OCI-LY7 (cell line): ENCODE measurements at regions not wholly inside any gene's neighbourhood (a gene's known extent, or its start where the extent isn't known, plus 50 kb on each side); places are given as distances from the start of the nearest gene placed in this dataset.

ENCODE experiments used
- BruUV-seq: library from RNA; stranded (reverse); fragments of 400-500 nt; replicated peaks from 2 replicates; lab custom pipeline; 2021; lab: Mats Ljungman, UMichigan
- CTCF ChIA-PET: fragments of 300-600 bp; sonication (Branson Sonifier 250); formaldehyde crosslinking; loops from one replicate; lab custom pipeline; 2022; ENCODE audit warnings: antibody characterized with exemption; ENCODE audit not compliant: unreplicated experiment; lab: Charles Lee
- POLR2A ChIA-PET: fragments of 300-600 bp; sonication (Branson Sonifier 250); formaldehyde crosslinking; loops from one replicate; lab custom pipeline; 2022; ENCODE audit warnings: antibody characterized with exemption; lab: Charles Lee
- DNase-seq: peaks from one replicate; pipeline ENCODE4 v3.0.0-alpha.2; 2015; ENCODE audit warnings: low spot score
- H2AFZ ChIP-seq: fragments of 200-600 bp; sonication (generic), shearing (Covaris generic); 2 replicates; pipeline ENCODE4 v1.6.1; 2014; ENCODE audit warnings: mild to moderate bottlenecking, antibody characterized with exemption, low read length, moderate library complexity
- H3K27ac ChIP-seq: fragments of 200-600 bp; sonication (generic); 2 replicates; pipeline ENCODE4 v1.5.1; 2014; ENCODE audit warnings: mixed run types, low read depth, mild to moderate bottlenecking, moderate library complexity, low read length, inconsistent platforms; ENCODE audit not compliant: poor library complexity, severe bottlenecking
- H3K36me3 ChIP-seq: fragments of 200-600 bp; sonication (generic); 2 replicates; pipeline ENCODE4 v1.6.1; 2014; ENCODE audit warnings: mild to moderate bottlenecking, antibody characterized with exemption, low read length, moderate library complexity, mixed read lengths; ENCODE audit not compliant: insufficient read depth
- H3K4me1 ChIP-seq: fragments of 200-600 bp; sonication (generic); 2 replicates; pipeline ENCODE4 v1.5.1; 2014; ENCODE audit warnings: mild to moderate bottlenecking, low read length; ENCODE audit not compliant: insufficient read depth, poor library complexity, severe bottlenecking
- H3K4me2 ChIP-seq: fragments of 200-600 bp; sonication (generic); 2 replicates; pipeline ENCODE4 v1.6.1; 2014; ENCODE audit warnings: mild to moderate bottlenecking, low read length
- H3K4me3 ChIP-seq: fragments of 200-600 bp; sonication (generic); 2 replicates; pipeline ENCODE4 v1.5.1; 2014; ENCODE audit warnings: mild to moderate bottlenecking, low read depth, low read length; ENCODE audit not compliant: poor library complexity, severe bottlenecking
- H3K79me2 ChIP-seq: fragments of 200-600 bp; sonication (generic); 2 replicates; pipeline ENCODE4 v1.6.1; 2016; ENCODE audit warnings: low read depth, mild to moderate bottlenecking, low read length, moderate library complexity, mixed read lengths; ENCODE audit not compliant: insufficient read depth
- H3K9me2 ChIP-seq: fragments of 200-600 bp; sonication (generic); 2 replicates; pipeline ENCODE4 v1.6.1; 2016; ENCODE audit warnings: mild to moderate bottlenecking, low read length, mixed read lengths; ENCODE audit not compliant: insufficient read depth
- H3K9me3 ChIP-seq: fragments of 200-600 bp; sonication (generic); 2 replicates; pipeline ENCODE4 v1.6.1; 2014; ENCODE audit warnings: mild to moderate bottlenecking, mixed run types, low read length, mixed read lengths
- H4K20me1 ChIP-seq: fragments of 200-600 bp; sonication (generic); 2 replicates; pipeline ENCODE4 v1.6.1; 2014; ENCODE audit warnings: mild to moderate bottlenecking, antibody characterized with exemption, low read length, moderate library complexity, mixed read lengths; ENCODE audit not compliant: insufficient read depth
- CTCF ChIP-seq: fragments of 200-600 bp; sonication (generic); conservative IDR thresholded peaks from 2 replicates; pipeline ENCODE4 v1.5.1; 2014; ENCODE audit warnings: mild to moderate bottlenecking, antibody characterized with exemption, low read length, moderate library complexity, mixed read lengths
- EZH2phosphoT487 ChIP-seq: fragments of 200-600 bp; sonication (generic); IDR thresholded peaks from 2 replicates; pipeline ENCODE4 v1.6.1; 2018; ENCODE audit warnings: low read depth, borderline replicate concordance, mild to moderate bottlenecking, mixed run types, antibody characterized with exemption, low read length, moderate library complexity, mixed read lengths
- intact Hi-C: fragments of 100-400 bp; cut with micrococcal nuclease; formaldehyde crosslinking; loops from one replicate; pipeline ENCODE4 v1.10.0; 2022; ENCODE audit not compliant: unreplicated experiment

DNA sequence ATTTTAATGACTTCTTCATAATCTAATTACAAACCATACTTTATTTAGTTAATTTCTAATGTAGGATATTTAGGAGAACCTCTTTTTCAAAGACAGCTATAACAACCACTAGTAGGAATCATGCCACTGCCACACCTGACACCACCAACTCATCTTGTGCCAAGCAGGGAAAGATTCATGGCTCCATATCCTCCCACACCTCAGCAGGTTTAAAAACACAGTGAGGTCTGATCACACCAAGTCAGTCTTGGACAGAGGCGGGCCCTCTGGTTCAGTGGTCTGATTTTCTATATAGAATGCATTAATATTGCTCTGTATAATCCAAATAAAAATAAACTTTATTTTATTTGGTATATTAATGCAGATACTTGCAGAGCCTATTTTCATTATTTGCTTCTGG is 227.7 kb upstream of the TTC29 start:
- no TSS peak for BruUV-seq
- intact Hi-C loops, result no loop called here
- CTCF ChIA-PET, result no interaction called here

GRCh38 chr4:147173797-147174432 is 228.3 kb upstream of the TTC29 start:
- ChIA-PET CTCF (no interaction called here), POLR2A (interaction anchor here (0.9 to 1.3 kb wide), 3 partner anchors 15 to 22 kb away, joined by 3 read pairs; no protein-coding TSS in a partner anchor)
- H2AFZ ChIP-seq, result no peak overlapping the region
- no peaks in the 10 kb centered on the region for H3K79me2 ChIP-seq
- H3K9me3 ChIP-seq, result no peaks in the 10 kb centered on the region
- H3K4me1 ChIP-seq, result no peaks in the 10 kb centered on the region
- H4K20me1 ChIP-seq, result no peaks in the 10 kb centered on the region
- no TSS peak for BruUV-seq
- no peak for DNase-seq
- intact Hi-C loops, result no loop called here
- H3K9me2 ChIP-seq, result no peaks in the 10 kb centered on the region
- H3K4me2 ChIP-seq, result no peak overlapping the region
- H3K27ac ChIP-seq, result no peak overlapping the region
- TF ChIP-seq CTCF, result no peak
- H3K4me3 ChIP-seq, result no peak overlapping the region
- H3K36me3 ChIP-seq, result no peaks in the 10 kb centered on the region

More for the DNA sequence above, 227.7 kb upstream of the TTC29 start:
- H3K4me3 ChIP-seq, result no peak overlapping the region
- H3K4me2 ChIP-seq, result no peak overlapping the region
- TF ChIP-seq CTCF (no peak), EZH2phosphoT487 (no peak)
- no peaks in the 10 kb centered on the region for H3K9me3 ChIP-seq
- POLR2A ChIA-PET, result no interaction called here
- no peaks in the 10 kb centered on the region for H3K9me2 ChIP-seq
- H3K79me2 ChIP-seq, result no peaks in the 10 kb centered on the region
- no peak overlapping the region for H3K27ac ChIP-seq
- H4K20me1 ChIP-seq, result no peaks in the 10 kb centered on the region
- H2AFZ ChIP-seq, result no peak overlapping the region
- no peaks in the 10 kb centered on the region for H3K36me3 ChIP-seq
- H3K4me1 ChIP-seq, result no peaks in the 10 kb centered on the region
- no peak for DNase-seq

DNA sequence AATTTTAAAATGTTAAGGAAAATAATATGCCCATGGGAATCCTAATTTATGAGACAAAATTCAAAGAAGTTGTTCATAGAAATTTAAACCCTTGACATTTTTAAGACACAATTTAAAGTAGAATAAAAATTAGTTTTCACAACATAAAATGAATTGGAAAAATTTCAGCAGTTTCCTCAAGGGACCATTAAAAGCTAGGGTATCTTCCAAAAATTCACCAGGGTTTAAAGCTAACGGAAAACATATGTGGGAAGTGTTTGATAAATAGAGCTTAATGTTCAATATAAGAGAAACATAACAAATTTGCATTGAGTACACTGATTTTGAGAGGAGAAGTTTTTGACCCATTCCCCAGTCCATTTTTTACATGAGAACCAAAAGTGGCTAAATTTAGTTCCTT is 228.9 kb upstream of the TTC29 start:
- no peaks in the 10 kb centered on the region for H3K9me2 ChIP-seq
- ChIA-PET CTCF (no interaction called here), POLR2A (interaction anchor here (0.9 to 1.3 kb wide), 3 partner anchors 14 to 22 kb away, joined by 3 read pairs; no protein-coding TSS in a partner anchor)
- no peaks in the 10 kb centered on the region for H3K79me2 ChIP-seq
- H2AFZ ChIP-seq, result no peak overlapping the region
- no peak overlapping the region for H3K4me2 ChIP-seq
- no peaks in the 10 kb centered on the region for H3K9me3 ChIP-seq
- H3K4me3 ChIP-seq, result no peak overlapping the region
- intact Hi-C loops, result no loop called here
- no peaks in the 10 kb centered on the region for H3K4me1 ChIP-seq
- TF ChIP-seq CTCF, result no peak
- no peak for TF ChIP-seq EZH2phosphoT487
- no peak for DNase-seq
- H3K27ac ChIP-seq, result no peak overlapping the region
- BruUV-seq, result no TSS peak
- H3K36me3 ChIP-seq, result no peaks in the 10 kb centered on the region
- no peaks in the 10 kb centered on the region for H4K20me1 ChIP-seq
